ENCODE measurements at regions not wholly inside any gene's neighbourhood (a gene's known extent, or its start where the extent isn't known, plus 50 kb on each side); places are given as distances from the start of the nearest gene placed in this dataset.
A peak's percentile ranks its signal among the peaks of the same experiment; 100 is the strongest.
"Not testable (repeated sequence)": the region's sequence is repeated elsewhere in the genome, so short reads cannot be mapped to it uniquely, and the experiment has no call there.

DNA sequence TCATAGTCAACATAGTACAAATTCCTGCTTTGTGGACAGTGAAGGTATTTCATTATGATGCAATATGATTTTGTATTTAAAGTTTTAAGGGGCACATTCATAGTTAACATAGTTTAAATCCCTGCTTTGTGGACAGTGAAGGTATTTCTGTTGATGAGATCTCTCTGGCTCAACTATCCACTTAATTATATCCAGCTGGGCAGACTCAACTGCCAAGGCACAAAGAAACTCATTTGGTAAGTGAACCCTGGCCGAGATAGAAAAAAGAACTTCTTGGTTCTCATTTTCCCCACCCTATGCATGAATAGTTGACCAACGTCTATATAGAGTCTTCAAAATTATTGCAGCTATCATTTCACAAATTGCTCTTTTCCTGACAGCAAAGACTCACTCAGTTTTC lies 1194.6 kb downstream of the NCAM2 start:
- no peak for DNase-seq

DNA sequence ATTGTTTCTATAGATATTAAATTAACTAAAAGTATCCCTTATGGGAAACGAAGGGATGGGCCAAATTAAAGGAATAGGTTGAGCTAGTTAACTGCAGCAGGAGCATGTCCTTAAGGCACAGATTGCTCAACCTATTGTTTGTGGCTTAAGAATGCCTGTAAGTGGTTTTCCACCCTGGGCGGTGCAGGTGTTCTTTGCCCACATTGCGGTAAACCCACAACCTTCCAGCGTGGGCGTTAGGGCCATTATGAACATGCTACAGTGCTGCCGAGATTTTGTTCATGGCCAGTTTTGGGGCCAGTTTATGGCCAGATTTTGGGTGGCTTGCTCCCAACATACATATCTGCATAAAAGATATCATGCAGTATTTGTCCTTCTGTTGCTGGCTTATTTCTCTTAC lies 1196.8 kb downstream of the NCAM2 start:
- not testable (repeated sequence) for DNase-seq

DNA sequence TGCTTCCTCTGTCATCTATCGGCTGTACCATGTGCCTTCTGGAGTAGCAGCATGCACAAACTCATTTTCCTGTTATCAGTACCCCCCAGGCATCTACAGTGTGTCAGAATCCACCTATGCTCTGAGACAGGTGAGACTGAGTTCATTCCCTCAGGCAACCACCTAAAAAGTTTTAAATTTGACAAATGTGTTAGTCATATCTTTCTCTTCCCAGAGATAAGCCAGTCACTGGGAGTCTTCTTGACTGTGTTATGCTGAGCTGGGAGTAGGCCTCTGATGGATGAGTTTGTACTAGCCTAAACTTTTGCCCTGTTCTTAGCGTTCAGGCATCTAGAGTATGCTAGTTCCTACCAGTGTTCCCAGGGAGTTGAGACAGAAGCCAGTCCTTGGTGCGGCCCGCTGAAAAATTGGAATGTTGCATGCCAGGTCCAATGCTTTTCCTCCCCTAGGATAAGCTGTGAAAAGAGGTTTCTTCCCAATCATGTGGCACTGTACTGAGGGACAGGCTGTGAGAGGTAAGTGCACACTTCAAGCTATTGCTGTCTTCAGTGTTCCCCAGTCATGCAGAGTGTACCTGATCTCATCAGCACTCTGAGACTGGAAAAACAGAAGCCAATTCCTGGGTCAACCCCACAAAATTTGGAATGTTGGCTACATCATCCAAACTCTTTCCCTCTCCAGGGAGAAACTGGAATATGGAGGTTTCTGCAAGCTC lies 1202.3 kb downstream of the NCAM2 start:
- DNase-seq, result peak; percentile 90

DNA sequence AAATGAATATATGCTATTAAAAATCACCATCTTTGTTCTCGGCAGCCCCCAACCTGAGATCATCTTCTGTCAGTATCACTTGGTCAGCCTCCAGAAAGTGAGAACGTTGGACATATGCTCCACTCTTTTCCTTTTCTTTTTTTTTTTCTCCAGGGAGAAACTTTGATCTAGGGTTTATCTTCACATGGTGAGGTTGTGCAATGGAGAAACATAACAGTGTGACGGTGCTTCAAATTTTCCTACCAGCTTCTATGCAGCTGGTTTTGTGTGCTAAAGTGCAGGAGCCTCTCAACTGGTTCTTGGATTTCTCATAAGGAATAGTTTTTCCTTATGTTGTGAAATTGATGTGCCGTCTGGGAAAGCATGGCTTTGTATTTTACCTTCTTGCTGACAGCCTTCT lies 1202.9 kb downstream of the NCAM2 start:
- peak; percentile 89 for DNase-seq

DNA sequence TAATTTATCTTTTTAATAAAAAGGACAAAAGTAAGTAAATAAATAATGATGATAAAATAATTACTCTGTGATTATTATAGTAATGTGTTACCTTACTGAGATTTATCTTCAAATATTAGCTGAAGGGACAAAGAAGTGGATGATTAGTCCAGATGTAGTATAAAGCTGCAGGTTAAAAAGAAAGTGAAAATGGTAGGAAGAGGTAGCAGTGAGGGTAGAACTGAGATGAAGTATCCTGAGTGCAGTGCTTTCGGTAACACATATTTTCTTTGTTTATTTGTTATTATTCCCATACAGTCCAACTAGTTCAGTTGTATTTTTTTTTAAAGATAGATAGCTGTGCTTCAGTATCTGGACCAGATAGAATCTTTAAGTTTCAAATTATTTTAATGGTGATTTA lies 1203.5 kb downstream of the NCAM2 start:
- DNase-seq, result peak; percentile 70

DNA sequence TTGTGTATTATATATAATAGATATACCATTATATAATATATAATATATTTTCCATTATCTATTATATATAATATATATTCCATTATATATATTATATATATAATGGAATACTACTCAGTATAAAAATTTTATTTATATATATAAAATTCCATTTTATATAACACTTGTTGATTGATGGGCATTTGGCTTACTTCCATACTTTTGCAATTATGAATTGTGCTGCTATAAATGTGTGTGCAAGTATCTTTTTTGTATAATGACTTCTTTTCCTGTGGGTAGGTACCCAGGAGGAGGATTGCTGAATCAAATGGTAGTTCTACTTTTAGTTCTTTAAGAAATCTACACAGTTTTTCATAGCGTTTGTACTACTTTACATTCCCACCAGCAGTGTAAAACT lies 1211.1 kb downstream of the NCAM2 start:
- DNase-seq, result peak; percentile 86

DNA sequence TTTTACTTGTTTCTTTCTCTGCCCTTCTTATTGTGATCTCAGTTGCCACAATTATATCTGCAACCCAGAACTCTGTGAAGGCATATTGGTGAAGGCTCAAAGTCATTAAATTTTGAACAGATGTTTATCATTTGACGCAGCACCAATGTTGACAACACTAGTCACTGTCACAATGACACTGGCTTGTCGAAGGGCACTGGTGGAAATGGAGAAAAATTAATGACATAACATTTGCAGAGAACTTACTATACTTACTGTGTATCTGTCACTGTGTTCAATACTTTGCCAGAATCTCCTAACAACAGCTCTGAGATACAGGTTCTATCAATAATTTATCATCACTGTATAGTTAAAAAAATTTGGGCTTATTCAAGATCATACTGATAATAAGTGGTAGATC lies 1213.7 kb downstream of the NCAM2 start:
- peak; percentile 41 for DNase-seq

DNA sequence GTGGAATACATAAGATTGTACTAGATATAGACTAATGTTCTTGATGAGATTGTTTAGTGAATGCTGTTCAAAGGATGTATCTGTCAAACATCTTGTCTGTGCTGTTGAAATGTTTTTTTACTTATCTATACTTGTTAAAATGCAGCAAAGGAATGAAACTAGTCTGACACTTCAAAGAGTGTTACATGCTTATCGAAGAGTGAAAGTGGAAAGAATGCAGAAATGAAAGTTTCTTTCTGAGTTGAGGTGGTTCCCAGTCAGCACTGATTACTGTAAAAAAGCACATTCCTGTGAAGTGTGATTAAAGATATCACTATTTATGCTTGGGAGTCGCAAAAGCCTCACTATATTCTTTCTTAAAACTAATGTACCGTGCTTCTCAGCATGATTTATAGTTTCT lies 1225.2 kb downstream of the NCAM2 start:
- DNase-seq, result no peak

DNA sequence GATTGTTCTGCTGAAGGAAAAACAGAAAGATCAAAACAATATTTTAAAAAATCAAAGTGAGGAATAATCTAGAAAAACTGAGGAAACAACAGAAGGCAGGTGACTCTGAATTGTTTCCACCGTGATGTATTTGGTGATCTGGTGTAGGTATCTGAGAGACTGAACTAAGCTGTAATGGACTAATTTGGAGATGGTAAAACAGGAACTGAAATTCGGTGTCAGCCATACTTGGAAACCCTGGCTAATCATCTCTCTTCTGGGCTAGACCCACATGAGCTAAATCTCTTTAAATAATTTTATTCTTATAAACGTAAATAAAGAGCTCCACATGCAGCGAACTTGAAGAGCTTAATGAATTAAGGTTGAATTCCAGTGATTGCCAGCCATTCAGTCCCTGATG lies 1226.1 kb downstream of the NCAM2 start:
- DNase-seq, result no peak

DNA sequence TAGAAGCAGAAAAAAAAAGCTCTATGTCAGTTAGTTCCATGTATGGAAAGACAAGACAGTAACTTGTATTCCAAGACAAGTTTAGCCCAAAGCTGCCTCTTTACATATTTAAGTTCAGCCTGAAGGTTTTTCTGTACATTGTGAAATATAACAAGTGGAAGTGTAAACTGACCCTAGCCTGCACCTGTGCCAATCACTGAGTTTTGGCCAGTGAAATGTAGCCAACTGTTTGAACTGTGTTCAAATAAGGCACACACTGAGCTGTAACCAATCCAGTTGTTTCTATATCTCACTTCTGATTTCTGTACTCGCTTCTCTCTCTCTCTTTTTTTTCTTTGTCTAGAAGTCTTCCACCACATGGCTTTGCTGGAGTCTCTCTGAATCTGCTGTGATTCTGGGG lies 1227.1 kb downstream of the NCAM2 start:
- no peak for DNase-seq

DNA sequence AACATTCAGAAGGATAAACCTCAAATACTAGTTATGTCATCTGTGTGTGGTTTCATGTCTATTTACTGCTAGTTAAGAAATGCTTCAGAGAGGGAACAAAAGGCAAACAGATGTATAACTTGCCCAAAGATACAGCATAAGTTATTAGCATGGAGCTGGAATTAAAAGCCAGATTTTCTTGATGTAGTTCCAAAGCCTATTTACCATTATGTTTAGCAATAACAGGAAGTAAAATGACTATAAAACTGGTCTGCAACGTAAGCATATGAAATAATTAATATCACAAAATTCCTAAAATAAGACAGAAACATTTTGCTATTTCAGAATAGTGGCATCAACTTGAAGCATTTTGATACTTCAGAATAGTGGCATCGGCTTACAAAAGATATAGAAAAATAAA lies 1232.8 kb downstream of the NCAM2 start:
- DNase-seq, result no peak

DNA sequence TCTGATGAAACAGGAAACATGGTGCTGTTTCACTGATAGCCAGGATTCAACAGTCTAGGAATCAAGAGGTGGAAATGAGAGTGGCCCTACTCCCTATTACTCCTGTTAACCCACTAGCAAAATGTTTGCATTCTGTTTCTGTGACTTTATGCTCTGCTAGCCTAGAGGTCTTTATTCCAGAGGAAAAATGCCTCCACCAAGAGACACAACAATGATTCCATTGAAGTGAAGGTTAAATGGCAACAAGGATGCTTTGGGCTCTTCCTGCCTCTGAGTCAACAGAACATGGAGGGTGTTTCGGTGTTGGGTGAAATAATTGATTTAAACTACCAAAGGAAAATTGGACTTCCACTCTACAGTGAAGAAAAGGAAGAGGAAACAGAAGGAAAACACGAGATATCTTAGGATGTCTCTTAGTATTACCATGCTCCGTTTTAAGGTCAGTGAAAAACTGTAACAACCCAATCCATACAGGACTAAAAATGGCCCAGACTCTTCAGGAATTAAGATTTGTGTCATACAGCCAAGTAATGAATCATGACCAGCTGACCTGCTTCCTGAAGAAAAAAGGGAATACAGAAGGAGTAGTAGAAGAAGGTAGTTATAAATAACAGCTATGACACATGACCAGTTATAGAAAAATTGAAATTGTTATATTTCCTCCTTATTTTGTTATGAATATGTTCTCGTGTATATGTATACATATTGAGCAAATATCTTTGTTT lies 1237.8 kb downstream of the NCAM2 start:
- no peak for DNase-seq

DNA sequence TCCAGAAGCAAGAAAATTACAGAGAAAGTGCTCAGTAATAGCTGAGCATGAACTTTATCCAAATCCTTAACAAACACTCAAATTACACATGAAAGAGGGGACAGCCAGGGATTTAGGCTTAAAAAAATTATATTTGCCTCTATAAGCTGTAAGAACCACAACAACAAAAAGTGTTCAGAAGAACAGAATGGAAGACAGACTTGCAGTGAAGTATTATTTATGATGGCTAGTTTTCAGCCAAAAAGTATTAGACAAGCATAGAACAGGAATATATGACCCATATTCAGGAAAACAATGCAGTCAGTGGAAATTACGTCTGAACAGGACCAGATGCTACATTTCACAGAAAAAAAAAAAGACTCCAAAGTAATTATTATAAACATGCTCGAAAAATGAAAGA lies 1246.3 kb downstream of the NCAM2 start:
- no peak for DNase-seq

DNA sequence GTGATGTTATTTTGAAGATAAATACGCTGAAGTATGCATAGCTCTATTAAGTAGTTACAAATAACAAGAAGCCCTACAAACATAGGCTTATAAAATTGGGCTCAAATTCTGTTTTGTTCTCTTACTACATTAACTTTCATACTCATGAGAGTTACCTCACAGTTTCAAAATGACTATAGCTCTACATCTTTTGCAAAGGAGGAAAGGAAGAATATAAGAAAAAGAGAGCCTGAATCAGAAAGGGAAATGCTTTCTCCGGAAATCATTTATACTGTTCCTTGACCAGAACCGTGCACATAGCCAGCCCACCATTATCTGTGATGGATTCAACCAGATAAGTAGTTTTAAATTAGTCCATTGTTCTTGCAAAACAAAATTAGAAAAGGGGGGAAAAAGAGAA lies 1252.1 kb downstream of the NCAM2 start:
- no peak for DNase-seq

DNA sequence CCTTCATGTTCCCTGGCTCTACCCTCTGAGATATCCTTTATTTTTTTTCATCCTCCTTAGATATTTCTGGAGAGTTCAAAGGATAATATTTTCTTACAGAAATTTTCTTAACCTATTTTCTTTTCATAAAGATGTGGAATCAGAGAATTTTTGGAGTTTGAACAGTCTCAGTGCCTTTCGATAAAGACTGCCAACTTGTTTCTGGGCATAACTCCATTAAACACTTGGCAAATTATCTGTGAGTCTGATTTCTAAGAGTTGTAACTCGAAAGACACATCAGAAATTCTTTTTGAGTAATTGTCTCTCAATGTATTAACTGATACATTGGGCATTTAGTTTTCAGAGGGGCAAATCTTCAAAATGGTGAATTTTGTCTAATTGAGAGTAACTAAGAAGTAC lies 1255.6 kb downstream of the NCAM2 start:
- no peak for DNase-seq

DNA sequence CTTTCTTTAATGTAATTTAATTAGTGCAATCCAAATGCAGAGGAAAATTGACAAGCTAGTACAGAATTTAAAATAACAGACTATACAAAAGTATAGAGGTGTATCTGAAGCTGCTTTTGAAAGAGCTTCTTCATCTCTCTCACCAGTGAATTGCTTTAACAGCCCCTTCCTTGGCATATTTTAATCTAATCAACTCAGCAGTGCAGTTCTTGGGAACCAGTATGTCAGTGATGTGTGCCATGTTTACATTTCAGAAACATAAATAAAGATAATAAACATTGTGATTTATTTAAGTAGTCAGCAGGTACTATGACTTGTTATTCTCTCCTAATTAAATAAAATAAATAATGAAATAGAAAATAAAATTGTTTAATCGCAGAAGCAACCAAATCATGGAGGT lies 1260.6 kb downstream of the NCAM2 start:
- DNase-seq, result no peak

DNA sequence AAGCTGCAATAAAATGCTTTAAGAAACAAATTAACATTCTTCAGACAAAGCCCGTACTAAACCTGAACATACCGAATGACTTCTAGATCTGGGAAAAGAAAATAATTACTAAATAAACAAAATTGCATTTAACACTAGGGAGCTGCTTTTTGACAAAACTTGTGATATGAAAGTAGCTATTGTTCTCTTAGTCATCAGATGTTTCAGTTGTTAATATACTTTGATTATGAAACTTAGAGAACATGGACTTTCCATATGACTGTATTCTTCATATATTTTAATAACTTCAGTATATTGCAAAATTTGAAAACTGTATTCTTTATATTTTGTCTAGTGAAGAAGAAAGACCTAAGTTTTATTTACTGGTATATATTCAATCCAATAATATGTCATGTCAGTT lies 1262.1 kb downstream of the NCAM2 start:
- DNase-seq, result no peak

DNA sequence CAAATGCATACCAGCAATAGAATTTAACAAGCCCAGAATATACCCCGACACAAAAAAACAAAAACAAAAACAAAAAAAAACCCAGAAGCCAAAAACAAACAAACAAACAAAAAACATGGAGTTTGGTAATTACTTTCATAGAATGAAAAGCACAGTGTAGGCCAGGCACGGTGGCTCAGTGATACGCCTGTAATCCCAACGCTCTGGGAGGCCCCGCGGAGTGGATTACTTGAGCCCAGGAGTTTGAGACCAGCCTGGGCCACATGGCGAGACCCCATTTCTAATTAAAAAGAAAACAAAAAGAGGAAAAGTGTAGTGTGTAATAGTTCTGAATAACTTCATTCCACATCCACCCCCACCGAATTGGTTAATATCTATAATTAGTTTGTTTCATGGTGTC lies 1265.7 kb downstream of the NCAM2 start:
- no peak for DNase-seq

DNA sequence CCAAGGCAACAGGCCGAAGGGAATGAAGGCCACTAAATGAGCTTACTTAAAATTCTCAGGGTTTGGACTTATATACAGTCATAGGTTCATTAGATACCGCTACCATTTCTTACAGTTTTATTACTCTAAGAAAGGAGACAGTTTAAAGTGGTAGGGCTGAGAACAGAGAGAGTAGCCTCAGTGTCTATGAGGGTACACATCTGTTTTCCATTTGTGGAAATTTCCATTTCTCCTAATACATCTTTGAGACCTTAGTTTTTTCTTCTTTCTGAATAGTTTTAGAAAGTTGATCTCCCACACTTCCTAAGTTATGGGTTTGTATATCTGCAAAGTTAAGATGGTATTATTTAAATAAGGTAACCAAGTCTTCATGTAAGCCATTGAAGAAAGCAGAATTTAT lies 1279.1 kb downstream of the NCAM2 start:
- DNase-seq, result no peak

DNA sequence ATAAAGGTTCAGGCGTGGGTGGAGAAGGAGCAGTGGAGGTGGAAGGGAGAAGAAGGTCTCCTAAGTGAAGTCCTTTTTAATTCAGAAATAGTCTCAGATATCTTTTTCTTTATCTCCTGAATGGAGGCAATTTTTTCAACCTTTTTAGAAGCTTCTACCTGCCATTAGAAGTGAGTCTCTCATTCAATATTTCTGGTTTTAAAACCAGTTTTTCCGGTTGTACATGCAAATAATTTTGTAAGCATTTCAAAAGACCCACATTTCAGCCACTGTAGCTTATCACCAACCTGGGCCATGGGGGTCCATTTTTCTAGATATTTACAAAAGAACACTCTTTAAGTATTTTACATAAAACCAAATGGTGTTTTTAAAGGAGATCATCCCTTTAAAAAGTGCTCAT lies 1280.2 kb downstream of the NCAM2 start:
- no peak for DNase-seq

DNA sequence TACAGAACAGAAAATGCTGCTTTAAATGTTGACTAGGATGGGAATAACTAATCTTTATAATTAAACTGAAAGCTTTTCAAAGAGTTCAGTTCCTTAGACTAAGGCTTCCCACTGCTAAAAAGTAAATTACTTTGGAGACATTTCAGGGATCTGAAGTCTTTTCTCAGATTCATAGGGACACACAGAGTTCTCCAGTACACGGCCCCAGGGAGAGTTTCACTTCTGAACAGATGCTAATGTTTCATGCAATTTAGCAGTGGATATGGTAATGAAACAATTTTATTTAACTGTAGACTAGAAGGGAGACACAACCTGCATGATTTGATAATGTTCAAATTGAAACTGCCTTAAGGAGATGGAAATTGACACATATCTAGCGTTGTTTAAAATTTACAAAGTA lies 1282.6 kb downstream of the NCAM2 start:
- DNase-seq, result no peak

DNA sequence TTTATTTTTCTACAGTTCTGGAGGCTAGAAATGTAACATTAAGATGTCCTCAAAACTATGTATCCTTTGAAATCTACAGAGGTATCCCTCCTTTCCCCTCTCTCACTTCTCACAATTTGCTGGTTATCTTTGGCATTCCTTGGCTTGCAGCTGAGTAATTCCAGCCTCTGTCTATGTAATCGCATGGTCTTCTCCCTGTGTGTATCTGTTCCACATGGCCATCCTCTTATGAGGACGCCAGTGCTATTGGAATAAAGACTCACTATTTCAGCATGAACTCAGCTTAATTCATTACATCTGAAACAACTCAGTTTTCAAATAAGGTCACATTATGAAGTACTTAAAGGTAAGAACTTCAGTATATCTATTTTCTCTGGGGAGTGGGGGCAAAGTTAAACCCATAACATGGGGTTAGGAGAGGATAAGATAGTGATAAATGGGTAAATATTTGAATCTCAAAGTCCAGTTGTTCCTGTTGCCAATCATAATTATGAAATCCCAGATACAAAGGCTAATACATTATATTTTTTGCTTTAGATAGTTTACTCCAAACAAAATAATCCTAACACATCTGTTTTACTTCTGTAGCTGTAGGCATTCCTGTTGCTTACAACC lies 1290.8 kb downstream of the NCAM2 start:
- DNase-seq, result no peak

DNA sequence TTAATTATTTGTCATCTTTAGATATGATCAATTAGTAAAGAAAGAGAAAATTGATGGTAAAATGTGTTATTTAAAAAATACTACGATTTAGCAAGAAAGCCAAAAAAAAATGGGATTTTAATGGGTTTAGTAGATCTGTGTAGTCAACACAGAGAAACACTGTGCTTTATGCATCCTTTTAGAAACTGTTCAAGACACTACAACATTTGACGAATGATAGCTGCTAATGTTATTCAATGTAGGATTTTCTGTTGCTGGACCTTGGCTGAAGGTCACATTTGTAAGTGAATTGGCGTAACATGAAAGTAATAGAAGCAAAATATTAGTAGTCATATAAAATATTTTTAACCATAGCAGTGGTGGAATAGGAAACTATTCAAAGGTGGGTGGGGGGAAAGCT lies 1293.9 kb downstream of the NCAM2 start:
- DNase-seq, result no peak

DNA sequence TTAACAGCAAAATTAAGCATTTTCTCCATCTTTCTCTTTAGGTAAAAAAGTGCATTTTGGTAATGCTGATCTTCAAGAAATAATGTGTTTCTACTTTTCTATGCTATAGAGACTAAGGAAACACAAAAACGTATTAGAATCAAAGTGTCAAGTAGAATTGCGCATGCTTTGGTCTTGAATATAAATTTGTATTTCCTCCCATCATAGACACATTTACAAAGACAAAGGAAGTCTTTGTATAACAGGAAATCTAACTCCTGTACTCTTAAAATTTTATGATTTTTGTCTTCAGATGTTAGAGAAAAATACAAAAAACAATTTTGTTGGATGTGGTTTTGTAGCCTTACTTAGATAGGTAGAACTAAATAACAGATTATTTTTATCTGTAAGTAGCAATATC lies 1299.4 kb downstream of the NCAM2 start:
- no peak for DNase-seq

Measured in NCI-H2227 treated with DMSO at 0.1 percent for 48 hours (cell line).